GM23338 (cell line): ENCODE measurements at regions not wholly inside any gene's neighbourhood (a gene's known extent, or its start where the extent isn't known, plus 50 kb on each side); places are given as distances from the start of the nearest gene placed in this dataset.

Experiments used
- CREB1 ChIP-seq: fragments of 250-450 bp; sonication (Bioruptor Pico); IDR thresholded peaks from 2 replicates; pipeline ENCODE4 v1.5.0; 2020; ENCODE audit warnings: low read depth, mild to moderate bottlenecking, moderate library complexity
- CTCF ChIP-seq, 2 experiments: fragments of 200-600 bp in 1 of 2; sonication (generic) in 1 of 2; conservative IDR thresholded peaks; 2 replicates each; pipeline versions ENCODE4 v1.5.1 to v1.6.1; 2016 to 2017; ENCODE audit warnings: antibody characterized with exemption in 2 of 2, low read depth in 2 of 2, mild to moderate bottlenecking in 2 of 2, moderate library complexity in 1 of 2
- EZH2phosphoT487 ChIP-seq: fragments of 200-600 bp; sonication (generic); IDR thresholded peaks from one replicate; pipeline ENCODE4 v1.8.1; 2018; ENCODE audit warnings: antibody characterized with exemption; ENCODE audit not compliant: unreplicated experiment
- NANOG ChIP-seq: IDR thresholded peaks from 2 replicates; pipeline ENCODE4 v1.6.1; 2016; ENCODE audit warnings: antibody characterized with exemption, borderline replicate concordance
- POLR2AphosphoS5 ChIP-seq: IDR thresholded peaks from 2 replicates; pipeline ENCODE4 v1.6.1; 2016; ENCODE audit warnings: antibody characterized with exemption, low read depth
- REST ChIP-seq: IDR thresholded peaks from one replicate; pipeline ENCODE4 v1.6.1; 2018; ENCODE audit warnings: antibody characterized with exemption; ENCODE audit not compliant: unreplicated experiment
- ZNF114 ChIP-seq: fragments of 250-450 bp; sonication (Bioruptor Pico); IDR thresholded peaks from 2 replicates; pipeline ENCODE4 v1.5.0; 2020; ENCODE audit warnings: mild to moderate bottlenecking, moderate library complexity
- TF ChIP-seq, protein P1 (sequence below): IDR thresholded peaks from 2 replicates; pipeline ENCODE4 v1.6.1; 2016; ENCODE audit warnings: antibody characterized with exemption

GRCh38 chr1:238201992-238202391, 311.3 kb upstream of the ZP4 start:
- TF ChIP-seq CTCF (conservative IDR thresholded peaks at IDR 0.05; ENCODE audit: low read depth in 2 of 2) (no peak), EZH2phosphoT487 (no peak), NANOG (no peak), CREB1 (CRISPR knock-in tag) (no peak), POLR2AphosphoS5 (no peak), REST (no peak), ZNF114 (CRISPR knock-in tag) (no peak)
- TF ChIP-seq, protein P1, sequence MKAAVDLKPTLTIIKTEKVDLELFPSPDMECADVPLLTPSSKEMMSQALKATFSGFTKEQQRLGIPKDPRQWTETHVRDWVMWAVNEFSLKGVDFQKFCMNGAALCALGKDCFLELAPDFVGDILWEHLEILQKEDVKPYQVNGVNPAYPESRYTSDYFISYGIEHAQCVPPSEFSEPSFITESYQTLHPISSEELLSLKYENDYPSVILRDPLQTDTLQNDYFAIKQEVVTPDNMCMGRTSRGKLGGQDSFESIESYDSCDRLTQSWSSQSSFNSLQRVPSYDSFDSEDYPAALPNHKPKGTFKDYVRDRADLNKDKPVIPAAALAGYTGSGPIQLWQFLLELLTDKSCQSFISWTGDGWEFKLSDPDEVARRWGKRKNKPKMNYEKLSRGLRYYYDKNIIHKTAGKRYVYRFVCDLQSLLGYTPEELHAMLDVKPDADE, result no peak
